Fibroblast of peridontal ligament (primary cell): ENCODE measurements at regions not wholly inside any gene's neighbourhood (a gene's known extent, or its start where the extent isn't known, plus 50 kb on each side); places are given as distances from the start of the nearest gene placed in this dataset.

Source experiments
- DNase-seq: peaks from one replicate; pipeline ENCODE4 v3.0.0-alpha.2; 2010; ENCODE audit errors: extremely low read depth

DNA sequence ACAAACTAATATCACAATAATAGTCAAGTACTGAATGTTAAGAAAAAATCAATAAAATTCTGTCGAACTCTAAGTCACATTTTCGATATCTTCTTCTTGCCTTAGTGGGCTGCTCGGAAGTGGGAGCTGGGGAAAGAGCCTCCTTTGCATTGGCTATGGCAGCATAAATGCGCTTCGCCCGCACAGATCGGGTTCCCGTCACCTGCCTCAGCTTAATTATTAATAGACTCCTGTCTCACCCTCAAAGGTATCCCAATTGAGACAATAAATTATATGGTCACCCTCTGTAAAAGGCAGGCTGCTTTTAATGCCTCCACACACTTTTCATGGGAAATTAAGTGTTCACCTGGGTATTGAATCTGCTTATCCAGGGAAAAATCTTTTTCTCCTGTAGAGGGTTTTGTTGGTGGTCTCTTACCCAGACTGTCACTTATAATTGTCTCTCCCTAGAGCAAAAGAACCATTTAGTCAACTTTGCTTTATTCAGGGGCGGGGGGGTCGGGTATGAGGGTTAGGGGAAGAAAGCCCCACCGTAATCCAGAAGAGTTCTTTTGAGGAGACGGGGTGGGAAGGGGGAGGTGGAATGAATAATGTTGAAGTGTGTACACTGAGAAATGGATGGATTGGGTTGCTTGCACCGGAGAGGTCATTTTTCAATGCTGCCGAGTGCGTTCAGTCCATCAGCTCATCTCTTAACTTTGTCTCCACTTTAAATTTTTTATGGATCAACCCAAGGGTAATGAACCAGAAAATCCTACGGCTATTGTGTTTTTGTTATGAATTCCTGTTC lies 682.6 kb upstream of the SGCG start:
- DNase-seq = no peak

GRCh38 chr13:22499919-22500318 lies 680.9 kb upstream of the SGCG start:
- no peak for DNase-seq

GRCh38 chr13:22505489-22505888 lies 675.3 kb upstream of the SGCG start:
- DNase-seq = no peak

- no peak for DNase-seq
Observed at GRCh38 chr13:22506096-22506691, 674.6 kb upstream of the SGCG start.

DNA sequence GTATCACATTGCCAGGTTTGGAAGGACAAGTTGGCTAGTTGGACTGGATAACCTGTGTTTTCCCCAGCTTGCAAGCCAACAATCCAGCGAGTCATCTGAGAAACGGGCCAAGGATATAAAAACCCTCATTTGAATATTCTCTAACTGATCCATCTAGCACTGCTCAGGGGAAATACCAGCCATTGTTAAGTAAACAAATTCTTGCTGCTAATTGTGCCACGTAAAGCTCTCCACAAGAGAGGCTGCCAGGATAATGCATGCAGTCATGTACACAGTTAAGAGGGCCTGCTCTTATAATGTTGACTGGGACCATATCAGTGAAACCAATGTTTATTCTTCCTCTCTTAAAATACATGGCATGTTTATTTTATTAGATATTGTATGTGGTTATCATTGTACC lies 663.2 kb upstream of the SGCG start:
- no peak for DNase-seq

GRCh38 chr13:22536851-22537250 lies 643.9 kb upstream of the SGCG start:
- no peak for DNase-seq

GRCh38 chr13:22538400-22538799 lies 642.4 kb upstream of the SGCG start:
- DNase-seq = no peak

- DNase-seq = no peak
Observed at GRCh38 chr13:22549126-22549525, 631.7 kb upstream of the SGCG start.

DNA sequence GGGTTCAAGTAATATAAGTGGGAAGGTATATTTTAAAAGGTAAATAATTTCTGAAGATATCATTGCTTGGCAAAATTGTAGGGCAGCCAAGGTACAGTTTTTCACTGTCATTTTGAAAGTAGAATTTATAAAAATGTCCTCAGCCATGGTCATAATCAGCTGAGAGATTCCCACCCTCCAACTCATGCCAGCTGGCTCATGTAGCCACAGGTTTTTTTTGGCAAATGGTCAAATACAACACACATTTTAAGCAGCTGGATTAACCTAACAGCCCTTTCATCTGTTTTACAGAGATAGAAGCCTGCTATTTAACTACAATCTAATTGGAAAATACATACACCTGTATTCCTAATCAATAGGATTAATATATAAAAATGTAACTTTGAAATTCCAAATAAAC lies 619.2 kb upstream of the SGCG start:
- no peak for DNase-seq

- DNase-seq = no peak
Observed at GRCh38 chr13:22562116-22562515, 618.7 kb upstream of the SGCG start.

DNA sequence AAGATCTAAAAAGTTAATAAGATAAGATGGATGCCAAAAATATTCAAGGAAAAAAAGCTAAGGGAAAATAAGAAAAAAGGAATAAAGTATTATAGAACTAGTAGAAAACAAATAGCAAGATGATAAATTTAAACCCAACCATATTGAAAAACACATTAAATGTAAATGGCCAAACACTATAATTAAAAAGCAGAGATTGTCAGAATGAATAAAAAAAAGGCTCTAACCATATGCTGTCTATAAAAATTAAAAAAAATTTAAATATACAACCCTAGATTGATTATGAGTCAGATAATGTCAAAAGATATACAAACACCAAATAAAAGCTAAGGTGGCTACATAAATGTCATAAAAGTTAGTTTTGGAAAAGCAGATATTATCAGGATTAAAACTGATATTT lies 617.5 kb upstream of the SGCG start:
- DNase-seq = no peak

DNA sequence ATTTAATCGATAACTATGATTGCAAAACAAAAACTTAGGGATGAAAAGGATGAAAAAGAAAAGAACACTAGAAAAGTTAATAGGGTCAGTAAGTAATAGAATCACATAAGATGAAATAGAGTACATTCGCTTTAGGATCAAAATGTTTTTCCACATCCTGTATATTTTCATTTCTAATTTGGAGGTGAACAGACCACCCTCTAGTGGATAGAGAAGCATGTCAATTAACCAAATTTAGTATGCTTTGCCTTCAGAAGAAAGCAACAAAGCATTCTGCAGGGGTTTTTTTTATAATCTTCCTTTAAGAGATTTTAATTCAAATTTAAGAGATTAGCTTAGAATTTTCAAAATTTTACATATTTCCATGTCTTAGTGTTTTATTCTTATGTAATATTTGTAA lies 611.0 kb upstream of the SGCG start:
- DNase-seq = no peak

GRCh38 chr13:22589880-22590279 lies 590.9 kb upstream of the SGCG start:
- DNase-seq = no peak

- no peak for DNase-seq
Observed at GRCh38 chr13:22592515-22592914, 588.3 kb upstream of the SGCG start.

DNA sequence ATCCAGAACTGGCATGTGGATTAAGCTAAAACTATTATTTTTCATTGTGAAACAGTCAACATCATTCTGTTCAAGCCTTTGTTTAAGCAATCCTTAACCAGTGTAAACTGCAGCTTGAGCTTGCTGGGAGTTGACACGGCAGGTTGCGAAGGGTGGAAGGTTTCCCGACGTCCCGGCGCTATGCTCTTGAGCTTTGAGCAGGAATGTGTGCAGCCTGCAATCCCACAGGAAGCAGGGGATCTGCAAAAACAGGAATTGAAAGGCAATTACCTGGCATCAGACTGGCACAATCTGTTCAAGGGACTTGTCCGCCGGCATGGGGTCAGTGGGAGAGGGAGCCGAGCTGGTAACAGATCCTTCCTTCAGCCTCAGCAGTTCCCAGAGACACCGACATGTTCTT lies 586.7 kb upstream of the SGCG start:
- DNase-seq = no peak

DNA sequence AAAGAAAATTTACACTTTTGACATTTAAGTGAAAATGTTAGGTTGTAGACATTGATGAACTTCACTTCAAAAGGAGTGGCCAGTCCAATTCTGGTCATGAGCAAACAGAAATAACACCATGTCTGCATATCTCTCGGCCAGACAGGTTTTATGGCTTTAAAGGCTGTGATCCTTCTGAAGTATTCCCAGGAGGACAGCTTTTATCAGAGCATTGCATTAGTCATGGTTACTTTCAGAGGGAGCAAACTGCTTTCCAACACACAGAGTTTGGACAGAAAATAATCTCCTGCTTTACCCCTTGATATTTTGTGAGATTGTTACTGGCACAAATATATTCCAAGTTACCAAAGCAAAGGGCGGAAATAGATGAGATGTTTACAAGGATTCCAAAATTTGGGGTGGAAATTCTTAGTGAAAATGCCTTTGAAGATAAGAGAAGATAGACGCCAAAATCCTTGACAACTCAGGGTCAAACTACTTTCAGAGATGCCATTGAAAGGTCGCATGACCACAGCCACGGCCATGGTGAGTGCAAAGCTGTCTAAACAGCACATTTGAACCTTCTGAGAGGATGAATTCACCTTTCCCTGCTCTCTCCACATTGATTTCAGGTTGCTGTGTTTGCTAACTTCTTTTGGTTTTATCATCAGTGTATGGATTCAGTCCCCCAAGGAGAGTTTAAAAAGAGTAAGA lies 584.5 kb upstream of the SGCG start:
- no peak for DNase-seq

DNA sequence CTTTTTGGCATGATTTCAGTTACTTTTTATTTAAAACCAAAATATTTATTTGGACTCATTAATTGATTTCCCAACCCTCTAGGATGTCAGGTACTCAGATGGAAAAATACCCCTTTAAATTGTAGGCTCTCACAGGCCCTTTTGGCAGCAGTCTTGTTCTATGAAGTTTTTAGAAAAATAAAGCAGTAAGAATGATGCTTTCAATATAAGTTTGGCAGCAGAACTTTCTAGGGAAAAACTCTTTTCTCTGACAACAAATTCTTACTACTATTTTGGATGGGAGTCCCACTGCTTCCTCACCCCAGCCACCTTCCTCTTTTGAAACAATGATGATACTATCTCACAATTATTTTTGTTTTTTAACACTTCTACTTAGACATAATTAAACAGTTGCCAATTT lies 581.6 kb upstream of the SGCG start:
- DNase-seq = no peak

- no peak for DNase-seq
Observed at GRCh38 chr13:22618002-22618401, 562.8 kb upstream of the SGCG start.

- DNase-seq = no peak
Observed at GRCh38 chr13:22625691-22626090, 555.1 kb upstream of the SGCG start.

DNA sequence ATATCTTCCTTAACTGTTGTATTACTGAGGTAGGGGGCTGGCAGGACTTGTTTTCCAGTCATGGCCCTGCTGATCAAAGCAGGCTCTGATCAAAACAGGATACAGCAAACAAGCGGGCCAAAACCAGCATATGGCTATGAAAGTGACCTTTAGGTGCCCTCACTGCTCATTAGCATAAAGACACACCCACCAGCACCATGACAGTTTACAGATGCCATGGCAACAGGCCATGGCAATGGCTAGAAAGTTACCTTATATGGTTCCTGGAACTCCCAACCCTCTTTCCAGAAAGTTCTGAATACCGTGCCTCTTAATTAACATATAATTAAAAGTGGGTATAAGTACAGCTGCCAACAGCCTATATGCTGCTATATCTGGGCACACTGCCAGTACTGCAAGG lies 551.4 kb upstream of the SGCG start:
- no peak for DNase-seq

DNA sequence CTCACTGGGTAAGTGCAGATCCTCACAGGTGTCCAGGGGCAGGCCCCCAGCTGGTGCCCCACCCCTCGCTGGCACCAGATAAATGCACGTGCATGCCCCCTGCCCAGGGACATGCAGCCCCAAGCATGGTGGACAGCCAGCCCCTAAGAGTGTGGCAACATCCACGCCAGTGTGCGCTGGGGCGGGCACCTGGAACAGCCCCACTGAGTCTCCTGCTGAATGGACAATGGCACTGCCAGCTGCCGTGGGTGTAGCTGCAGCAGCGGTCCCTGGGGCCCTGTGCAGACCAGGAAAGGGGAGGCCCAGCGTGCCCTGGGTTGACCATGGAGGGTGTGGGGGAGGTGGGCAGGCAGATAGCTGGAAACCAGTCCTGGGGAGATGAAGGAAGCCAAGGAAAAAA lies 538.7 kb upstream of the SGCG start:
- DNase-seq = no peak

DNA sequence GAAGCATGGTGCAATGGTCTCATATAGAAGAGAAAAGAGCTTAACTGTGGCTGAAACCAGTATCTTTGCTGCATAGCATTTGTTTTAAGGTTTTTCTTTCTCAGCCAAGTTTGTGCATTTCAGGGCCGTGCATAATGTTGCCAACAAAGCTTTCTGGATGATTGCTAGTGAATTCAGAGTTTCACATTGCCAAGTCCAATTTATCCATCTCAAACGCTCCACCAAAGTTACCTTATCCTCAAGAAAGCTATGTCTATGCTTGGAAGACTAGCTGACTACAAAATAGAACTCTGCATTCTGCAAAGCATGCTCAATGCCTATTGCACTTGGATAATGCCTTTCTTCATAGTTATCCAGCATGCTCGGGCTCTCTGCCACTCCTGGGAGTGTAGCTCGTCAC lies 535.8 kb upstream of the SGCG start:
- DNase-seq = no peak

DNA sequence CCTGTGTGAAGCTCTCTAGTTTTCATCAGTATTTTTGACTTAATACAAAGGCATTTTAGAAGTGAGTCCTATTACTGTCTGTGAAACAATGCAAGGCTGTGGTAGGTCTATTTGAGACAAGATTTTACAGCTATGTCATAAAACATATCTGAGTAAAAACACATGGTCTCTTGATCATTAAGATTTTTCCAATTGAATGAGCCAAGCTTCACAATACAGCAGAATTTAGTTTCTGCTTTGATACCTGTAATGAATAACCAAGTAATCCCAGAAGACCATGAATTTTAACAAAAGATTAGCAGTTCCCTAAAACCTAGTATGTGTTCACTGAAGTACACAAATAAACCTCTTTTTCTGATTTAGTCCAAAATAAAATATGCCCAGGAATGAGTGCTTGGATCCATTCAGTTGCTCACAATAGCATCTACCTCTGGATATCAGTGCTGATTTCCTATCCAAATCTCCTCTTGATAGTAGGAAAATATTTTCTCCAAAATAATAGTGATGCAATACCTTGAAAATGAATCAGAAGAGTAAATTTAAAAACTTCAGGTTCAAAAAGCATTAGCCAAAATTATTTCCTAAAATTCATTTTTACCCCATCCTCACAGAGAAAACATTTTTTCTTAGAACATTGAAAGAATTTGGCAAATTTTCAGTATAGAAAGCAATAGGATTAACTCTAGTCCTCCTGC lies 533.5 kb upstream of the SGCG start:
- DNase-seq = no peak
